OCI-LY1 (cell line): ENCODE measurements at regions not wholly inside any gene's neighbourhood (a gene's known extent, or its start where the extent isn't known, plus 50 kb on each side); places are given as distances from the start of the nearest gene placed in this dataset.

Experiments
- CTCF ChIP-seq: fragments of 200-600 bp; sonication (generic), shearing (Covaris generic); IDR thresholded peaks from 2 replicates; pipeline ENCODE4 v1.5.1; 2017; ENCODE audit warnings: mild to moderate bottlenecking, antibody characterized with exemption, low read length, moderate library complexity, mixed read lengths
- EZH2 ChIP-seq: fragments of 200-600 bp; sonication (generic), shearing (Covaris generic); IDR thresholded peaks from 2 replicates; pipeline ENCODE4 v1.8.0; 2017; ENCODE audit warnings: borderline replicate concordance, mixed run types, mild to moderate bottlenecking, antibody characterized with exemption, low read length, moderate library complexity, mixed read lengths

DNA sequence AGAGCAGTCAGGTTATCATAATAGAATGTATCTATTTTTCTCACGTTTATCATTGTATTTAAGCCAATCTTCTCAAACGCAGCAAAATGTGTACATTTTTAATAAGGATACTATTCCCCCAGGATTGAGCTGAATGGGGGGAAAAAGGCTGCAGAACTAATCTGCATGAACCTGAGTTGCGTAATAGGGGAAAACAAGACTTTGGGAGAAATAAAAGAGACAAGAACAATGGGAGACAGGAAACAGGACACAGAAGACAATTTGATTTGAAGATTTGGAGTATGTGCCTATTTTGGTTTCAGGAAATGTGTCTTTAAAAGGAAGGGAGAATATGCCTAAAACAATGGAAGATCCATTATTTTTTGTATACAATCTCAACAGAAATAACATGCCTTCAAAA, 844.5 kb downstream of the DIAPH3 start:
- TF ChIP-seq CTCF (no peak), EZH2 (no peak)
